ENCODE measurements at regions not wholly inside any gene's neighbourhood (a gene's known extent, or its start where the extent isn't known, plus 50 kb on each side); places are given as distances from the start of the nearest gene placed in this dataset.

DNA sequence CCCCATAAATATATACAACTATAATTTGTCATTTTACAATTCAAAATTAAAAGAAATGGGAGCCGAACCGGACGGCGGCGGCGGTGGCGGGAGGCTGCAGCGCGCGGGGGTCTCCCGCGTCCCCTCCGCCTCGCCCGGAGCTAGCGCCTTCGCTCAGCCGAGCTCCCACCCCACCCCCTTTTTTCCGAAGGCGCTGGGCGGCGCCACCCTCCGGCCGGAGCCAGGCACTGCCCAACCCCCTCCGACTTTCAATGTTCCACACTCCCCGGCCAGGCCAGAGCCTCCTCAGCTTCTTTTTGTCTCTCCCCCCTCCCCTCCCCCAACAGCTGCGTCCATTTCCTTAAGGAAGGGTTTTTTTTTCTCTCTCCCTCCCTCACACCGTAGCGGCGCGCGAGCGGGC, 214.1 kb upstream of the GEMIN8 start:
- Histone ChIP-seq H3K27ac (no peak overlapping the region), H3K4me3 (no peak overlapping the region), H3K27me3 (no peaks in the 10 kb centered on the region), H3K9me3 (no peaks in the 10 kb centered on the region), H3K4me1 (no peaks in the 10 kb centered on the region), H3K36me3 (no peaks in the 10 kb centered on the region)
- WGBS, 2 donors (ENCODE audit: low coverage in 1 of 2), result 42 to 47% methylated on average over 5 to 21 of the region's 33 CpGs
- no peak for ATAC-seq
- TF ChIP-seq POLR2AphosphoS5 (IDR thresholded peaks at IDR 0.05) (no peak), POLR2A (IDR thresholded peaks at IDR 0.05) (no peak), EP300 (IDR thresholded peaks at IDR 0.05) (no peak)
- TF ChIP-seq, protein P1, sequence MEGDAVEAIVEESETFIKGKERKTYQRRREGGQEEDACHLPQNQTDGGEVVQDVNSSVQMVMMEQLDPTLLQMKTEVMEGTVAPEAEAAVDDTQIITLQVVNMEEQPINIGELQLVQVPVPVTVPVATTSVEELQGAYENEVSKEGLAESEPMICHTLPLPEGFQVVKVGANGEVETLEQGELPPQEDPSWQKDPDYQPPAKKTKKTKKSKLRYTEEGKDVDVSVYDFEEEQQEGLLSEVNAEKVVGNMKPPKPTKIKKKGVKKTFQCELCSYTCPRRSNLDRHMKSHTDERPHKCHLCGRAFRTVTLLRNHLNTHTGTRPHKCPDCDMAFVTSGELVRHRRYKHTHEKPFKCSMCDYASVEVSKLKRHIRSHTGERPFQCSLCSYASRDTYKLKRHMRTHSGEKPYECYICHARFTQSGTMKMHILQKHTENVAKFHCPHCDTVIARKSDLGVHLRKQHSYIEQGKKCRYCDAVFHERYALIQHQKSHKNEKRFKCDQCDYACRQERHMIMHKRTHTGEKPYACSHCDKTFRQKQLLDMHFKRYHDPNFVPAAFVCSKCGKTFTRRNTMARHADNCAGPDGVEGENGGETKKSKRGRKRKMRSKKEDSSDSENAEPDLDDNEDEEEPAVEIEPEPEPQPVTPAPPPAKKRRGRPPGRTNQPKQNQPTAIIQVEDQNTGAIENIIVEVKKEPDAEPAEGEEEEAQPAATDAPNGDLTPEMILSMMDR (IDR thresholded peaks at IDR 0.05), result no peak

DNA sequence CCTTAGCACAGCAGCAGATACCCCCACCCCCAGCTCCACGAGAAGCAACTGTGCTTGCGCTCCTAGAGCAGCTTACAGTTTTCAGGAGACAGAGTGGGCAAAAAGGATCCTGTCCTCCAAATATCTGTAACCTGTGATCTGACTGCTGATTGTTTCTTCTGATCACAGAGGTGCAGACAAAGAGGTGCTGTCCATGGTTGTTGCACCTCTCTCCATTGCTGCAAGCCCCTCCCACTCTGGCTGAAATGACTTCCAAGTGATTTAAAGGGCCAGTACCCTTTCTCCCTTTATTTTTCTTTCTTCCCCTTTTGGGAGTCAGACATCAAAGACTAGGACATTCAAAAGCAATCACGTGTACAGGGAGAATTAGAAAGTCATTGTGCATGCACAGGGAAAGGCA, 205.3 kb upstream of the GEMIN8 start:
- Histone ChIP-seq H3K36me3 (no peaks in the 10 kb centered on the region), H3K27me3 (no peaks in the 10 kb centered on the region), H3K4me1 (no peaks in the 10 kb centered on the region), H3K9me3 (no peaks in the 10 kb centered on the region), H3K4me3 (no peak overlapping the region), H3K27ac (no peak overlapping the region)
- WGBS, 2 donors (ENCODE audit: low coverage in 1 of 2), result 71% methylated on average over 2 of the region's 3 CpGs; no CpG with 5 or more reads in 1 of the 2 donors
- no peak for ATAC-seq
- TF ChIP-seq POLR2A (IDR thresholded peaks at IDR 0.05) (no peak), EP300 (IDR thresholded peaks at IDR 0.05) (no peak), POLR2AphosphoS5 (IDR thresholded peaks at IDR 0.05) (no peak)
- TF ChIP-seq, protein P1 (IDR thresholded peaks at IDR 0.05), result no peak

DNA sequence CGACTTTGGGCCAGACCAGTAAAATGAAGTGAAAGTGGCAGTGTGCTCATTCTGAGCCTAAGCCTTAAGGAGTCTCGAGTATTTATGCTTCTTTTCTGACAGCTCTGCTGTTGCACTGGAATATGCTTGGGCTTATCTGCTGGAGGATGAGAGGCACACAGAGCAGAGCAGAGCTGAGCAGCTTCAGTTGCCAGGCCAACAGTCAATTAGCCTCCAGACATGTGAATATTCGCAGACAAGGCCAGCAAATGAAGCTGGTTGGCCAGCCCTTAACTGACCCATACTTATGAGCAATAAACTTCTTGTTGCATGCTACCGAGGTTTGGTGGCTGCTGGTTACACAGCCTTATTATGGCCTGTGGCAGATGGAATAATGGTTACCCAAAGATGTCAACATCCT, 203.0 kb upstream of the GEMIN8 start:
- no peak for ATAC-seq
- Histone ChIP-seq H3K4me1 (no peaks in the 10 kb centered on the region), H3K4me3 (no peak overlapping the region), H3K27ac (no peak overlapping the region), H3K9me3 (no peaks in the 10 kb centered on the region), H3K36me3 (no peaks in the 10 kb centered on the region), H3K27me3 (no peaks in the 10 kb centered on the region)
- WGBS, 2 donors (ENCODE audit: low coverage in 1 of 2), result 29% methylated on average over 1 of the region's 4 CpGs; no CpG with 5 or more reads in 1 of the 2 donors
- no peak for TF ChIP-seq POLR2A (IDR thresholded peaks at IDR 0.05)
- TF ChIP-seq EP300 (IDR thresholded peaks at IDR 0.05), result no peak
- TF ChIP-seq, protein P1 (IDR thresholded peaks at IDR 0.05), result no peak
- no peak for TF ChIP-seq POLR2AphosphoS5 (IDR thresholded peaks at IDR 0.05)

DNA sequence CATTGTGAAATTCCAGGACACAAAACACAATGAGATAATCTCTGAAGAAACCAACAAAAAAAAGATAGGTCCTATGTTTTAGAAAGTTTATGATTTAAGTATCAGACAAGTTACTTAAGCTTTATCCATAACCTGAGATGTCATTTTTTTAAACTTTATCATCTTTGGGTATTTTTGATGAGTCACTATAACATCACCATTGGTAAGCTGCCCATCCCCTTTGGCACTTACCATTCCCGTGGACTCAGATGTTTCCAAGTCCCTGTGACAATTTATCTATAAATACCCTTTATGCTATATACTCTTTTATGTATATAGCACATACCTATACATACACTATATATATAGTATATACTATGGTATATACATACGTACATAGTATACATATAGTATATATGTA, 198.9 kb upstream of the GEMIN8 start:
- no peaks in the 10 kb centered on the region for H3K9me3 ChIP-seq
- H3K27ac ChIP-seq, result no peak overlapping the region
- H3K27me3 ChIP-seq, result no peaks in the 10 kb centered on the region
- no peaks in the 10 kb centered on the region for H3K4me1 ChIP-seq
- ATAC-seq, result no peak
- no peaks in the 10 kb centered on the region for H3K36me3 ChIP-seq
- WGBS, 2 donors (ENCODE audit: low coverage in 1 of 2), result 45 to 65% methylated on average over 2 of the region's 2 CpGs
- H3K4me3 ChIP-seq, result no peak overlapping the region
- TF ChIP-seq, protein P1 (IDR thresholded peaks at IDR 0.05), result no peak
- TF ChIP-seq POLR2AphosphoS5 (IDR thresholded peaks at IDR 0.05), result no peak
- TF ChIP-seq EP300 (IDR thresholded peaks at IDR 0.05), result no peak
- no peak for TF ChIP-seq POLR2A (IDR thresholded peaks at IDR 0.05)

DNA sequence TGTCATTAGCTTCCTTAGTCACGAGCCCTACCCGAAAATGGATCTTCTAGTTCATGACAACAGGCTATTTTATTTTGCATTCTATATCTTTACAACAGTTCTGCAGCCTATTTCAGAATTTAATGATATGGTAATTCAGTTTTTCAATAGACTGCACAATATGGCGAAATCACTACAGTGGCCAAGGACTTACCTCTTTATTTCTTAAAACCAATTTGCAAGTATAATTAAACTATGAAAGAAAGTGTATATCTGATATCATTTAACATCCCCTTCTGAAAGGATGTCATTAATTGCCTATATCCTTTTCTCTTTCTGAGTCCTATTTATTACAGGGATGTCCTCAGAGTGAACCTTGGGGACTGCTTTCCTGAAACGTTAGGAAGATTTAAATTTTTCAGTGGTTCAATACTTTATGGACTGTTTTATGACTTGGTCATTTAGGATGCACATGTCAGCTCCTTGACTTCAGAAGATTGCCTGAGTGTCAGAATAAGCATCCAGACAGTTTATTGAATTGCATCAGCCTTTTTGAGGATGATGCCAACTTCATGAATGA, 190.8 kb upstream of the GEMIN8 start:
- Histone ChIP-seq H3K4me3 (no peak overlapping the region), H3K9me3 (no peaks in the 10 kb centered on the region)
- 55 to 86% methylated on average over 2 to 4 of the region's 4 CpGs for WGBS, 2 donors (ENCODE audit: low coverage in 1 of 2)

More for the DNA sequence above, 190.8 kb upstream of the GEMIN8 start:
- H3K27me3 ChIP-seq, result no peaks in the 10 kb centered on the region
- no peak overlapping the region for H3K27ac ChIP-seq
- no peak for ATAC-seq
- H3K4me1 ChIP-seq, result no peaks in the 10 kb centered on the region
- no peaks in the 10 kb centered on the region for H3K36me3 ChIP-seq
- TF ChIP-seq POLR2A (IDR thresholded peaks at IDR 0.05) (no peak), POLR2AphosphoS5 (IDR thresholded peaks at IDR 0.05) (no peak), EP300 (IDR thresholded peaks at IDR 0.05) (no peak)
- TF ChIP-seq, protein P1 (IDR thresholded peaks at IDR 0.05), result no peak

All from gastroesophageal sphincter (tissue), 4 donors.